Ramos (cell line): ENCODE measurements at regions not wholly inside any gene's neighbourhood (a gene's known extent, or its start where the extent isn't known, plus 50 kb on each side); places are given as distances from the start of the nearest gene placed in this dataset.

Source experiments
- in situ Hi-C: fragments of 300-500 bp; cut with MboI; formaldehyde crosslinking; loops from one replicate; pipeline ENCODE4 v1.14.3; 2022; ENCODE audit warnings: low sequenced_read_pairs; ENCODE audit not compliant: unreplicated experiment

GRCh38 chr6:9112544-9112943, 677.2 kb upstream of the SLC35B3 start:
- in situ Hi-C loops: no loop called here

GRCh38 chr6:9103876-9104521, 668.7 kb upstream of the SLC35B3 start:
- in situ Hi-C loops: no loop called here

- in situ Hi-C loops: no loop called here
Measured at GRCh38 chr6:9101920-9102319, 666.6 kb upstream of the SLC35B3 start.

GRCh38 chr6:9100869-9101580, 665.7 kb upstream of the SLC35B3 start:
- in situ Hi-C loops: no loop called here

- in situ Hi-C loops: no loop called here
Measured at GRCh38 chr6:9095729-9096128, 660.4 kb upstream of the SLC35B3 start.

GRCh38 chr6:9095137-9095536, 659.8 kb upstream of the SLC35B3 start:
- in situ Hi-C loops: no loop called here

GRCh38 chr6:9089724-9090123, 654.4 kb upstream of the SLC35B3 start:
- in situ Hi-C loops: no loop called here

GRCh38 chr6:9087470-9087869, 652.1 kb upstream of the SLC35B3 start:
- in situ Hi-C loops: no loop called here

GRCh38 chr6:9086331-9086730, 651.0 kb upstream of the SLC35B3 start:
- in situ Hi-C loops: no loop called here

GRCh38 chr6:9085709-9086070, 650.3 kb upstream of the SLC35B3 start:
- in situ Hi-C loops: no loop called here

- in situ Hi-C loops: no loop called here
Measured at GRCh38 chr6:9085054-9085708, 649.8 kb upstream of the SLC35B3 start.

GRCh38 chr6:9083108-9083507, 647.8 kb upstream of the SLC35B3 start:
- in situ Hi-C loops: no loop called here

GRCh38 chr6:9066726-9067125, 631.4 kb upstream of the SLC35B3 start:
- in situ Hi-C loops: no loop called here

GRCh38 chr6:9064156-9064555, 628.8 kb upstream of the SLC35B3 start:
- in situ Hi-C loops: no loop called here

- in situ Hi-C loops: no loop called here
Measured at GRCh38 chr6:9062596-9062995, 627.3 kb upstream of the SLC35B3 start.

GRCh38 chr6:9057937-9058336, 622.6 kb upstream of the SLC35B3 start:
- in situ Hi-C loops: no loop called here

- in situ Hi-C loops: no loop called here
Measured at GRCh38 chr6:9056556-9056955, 621.2 kb upstream of the SLC35B3 start.

GRCh38 chr6:9044426-9044825, 609.1 kb upstream of the SLC35B3 start:
- in situ Hi-C loops: no loop called here

GRCh38 chr6:9040718-9041117, 605.4 kb upstream of the SLC35B3 start:
- in situ Hi-C loops: no loop called here

- in situ Hi-C loops: no loop called here
Measured at GRCh38 chr6:9039258-9039657, 603.9 kb upstream of the SLC35B3 start.

- in situ Hi-C loops: no loop called here
Measured at GRCh38 chr6:9028086-9028485, 592.7 kb upstream of the SLC35B3 start.
